ENCODE measurements at regions not wholly inside any gene's neighbourhood (a gene's known extent, or its start where the extent isn't known, plus 50 kb on each side); places are given as distances from the start of the nearest gene placed in this dataset.

GRCh38 chr9:20082831-20083230, 294.0 kb upstream of the SLC24A2 start:
- Histone ChIP-seq H3K9me3 (ENCODE audit: low read depth, low read length) (no peaks in the 10 kb centered on the region), H3K9ac (ENCODE audit: insufficient read length) (no peak overlapping the region), H3K36me3 (ENCODE audit: insufficient read depth, low read length) (no peaks in the 10 kb centered on the region), H3K4me3 (no peak overlapping the region), H3K27ac (no peak overlapping the region)
- TF ChIP-seq POLR2AphosphoS5 (IDR thresholded peaks at IDR 0.05; ENCODE audit: borderline replicate concordance, low read depth, low read length) (no peak), EZH2 (IDR thresholded peaks at IDR 0.05) (no peak)
- DNase-seq (ENCODE audit: low read depth, low spot score): no peak

- Histone ChIP-seq H3K36me3 (ENCODE audit: insufficient read depth, low read length) (no peaks in the 10 kb centered on the region), H3K9ac (ENCODE audit: insufficient read length) (no peak overlapping the region), H3K27ac (no peak overlapping the region), H3K9me3 (ENCODE audit: low read depth, low read length) (no peaks in the 10 kb centered on the region), H3K4me3 (no peak overlapping the region)
- no peak for TF ChIP-seq EZH2 (IDR thresholded peaks at IDR 0.05)
- no peak for TF ChIP-seq FOXP2 (optimal IDR thresholded peaks at IDR 0.05; ENCODE audit: control extremely low read depth, extremely low read length, insufficient read depth)
- no peak for TF ChIP-seq POLR2AphosphoS5 (IDR thresholded peaks at IDR 0.05; ENCODE audit: borderline replicate concordance, low read depth, low read length)
- no peak for DNase-seq (ENCODE audit: low read depth, low spot score)
Measured at GRCh38 chr9:20082406-20082805, 293.6 kb upstream of the SLC24A2 start.

- H3K27ac ChIP-seq: no peak overlapping the region
- TF ChIP-seq POLR2AphosphoS5 (IDR thresholded peaks at IDR 0.05; ENCODE audit: borderline replicate concordance, low read depth, low read length) (no peak), FOXP2 (optimal IDR thresholded peaks at IDR 0.05; ENCODE audit: control extremely low read depth, extremely low read length, insufficient read depth) (no peak), EZH2 (IDR thresholded peaks at IDR 0.05) (no peak)
- no peaks in the 10 kb centered on the region for H3K9me3 ChIP-seq (ENCODE audit: low read depth, low read length)
- no peak for DNase-seq (ENCODE audit: low read depth, low spot score)
- H3K9ac ChIP-seq (ENCODE audit: insufficient read length): no peak overlapping the region
- H3K36me3 ChIP-seq (ENCODE audit: insufficient read depth, low read length): no peaks in the 10 kb centered on the region
- H3K4me3 ChIP-seq: no peak overlapping the region
Measured at GRCh38 chr9:20078246-20078645, 289.4 kb upstream of the SLC24A2 start.

- Histone ChIP-seq H3K9me3 (ENCODE audit: low read depth, low read length) (no peaks in the 10 kb centered on the region), H3K4me3 (peak overlapping the region; percentile 31), H3K9ac (ENCODE audit: insufficient read length) (no peak overlapping the region), H3K36me3 (ENCODE audit: insufficient read depth, low read length) (no peaks in the 10 kb centered on the region), H3K27ac (peak overlapping the region; percentile 96)
- DNase-seq (ENCODE audit: low read depth, low spot score): peak; percentile 84
- TF ChIP-seq POLR2AphosphoS5 (IDR thresholded peaks at IDR 0.05; ENCODE audit: borderline replicate concordance, low read depth, low read length) (peak; percentile 28; the same call in 1 of the 2 replicates), EZH2 (IDR thresholded peaks at IDR 0.05) (no peak), FOXP2 (optimal IDR thresholded peaks at IDR 0.05; ENCODE audit: control extremely low read depth, extremely low read length, insufficient read depth) (no peak)
Measured at GRCh38 chr9:20074291-20074690, 285.5 kb upstream of the SLC24A2 start.

- no peak overlapping the region for H3K9ac ChIP-seq (ENCODE audit: insufficient read length)
- TF ChIP-seq FOXP2 (optimal IDR thresholded peaks at IDR 0.05; ENCODE audit: control extremely low read depth, extremely low read length, insufficient read depth) (no peak), POLR2AphosphoS5 (IDR thresholded peaks at IDR 0.05; ENCODE audit: borderline replicate concordance, low read depth, low read length) (no peak), EZH2 (IDR thresholded peaks at IDR 0.05) (no peak)
- DNase-seq (ENCODE audit: low read depth, low spot score): no peak
- no peak overlapping the region for H3K27ac ChIP-seq
- no peaks in the 10 kb centered on the region for H3K36me3 ChIP-seq (ENCODE audit: insufficient read depth, low read length)
- no peak overlapping the region for H3K4me3 ChIP-seq
- H3K9me3 ChIP-seq (ENCODE audit: low read depth, low read length): no peaks in the 10 kb centered on the region
Measured at GRCh38 chr9:20070336-20070735, 281.5 kb upstream of the SLC24A2 start.

- no peak for TF ChIP-seq FOXP2 (optimal IDR thresholded peaks at IDR 0.05; ENCODE audit: control extremely low read depth, extremely low read length, insufficient read depth)
- TF ChIP-seq EZH2 (IDR thresholded peaks at IDR 0.05): no peak
- no peak for TF ChIP-seq POLR2AphosphoS5 (IDR thresholded peaks at IDR 0.05; ENCODE audit: borderline replicate concordance, low read depth, low read length)
- H3K4me3 ChIP-seq: peak overlapping the region; percentile 44
- peak; percentile 53 for DNase-seq (ENCODE audit: low read depth, low spot score)
- H3K27ac ChIP-seq: peak overlapping the region; percentile 40
- no peaks in the 10 kb centered on the region for H3K9me3 ChIP-seq (ENCODE audit: low read depth, low read length)
- no peaks in the 10 kb centered on the region for H3K36me3 ChIP-seq (ENCODE audit: insufficient read depth, low read length)
- peak overlapping the region; percentile 0 for H3K9ac ChIP-seq (ENCODE audit: insufficient read length)
Measured at GRCh38 chr9:20065796-20066700, 277.2 kb upstream of the SLC24A2 start.

- Histone ChIP-seq H3K4me3 (no peak overlapping the region), H3K27ac (no peak overlapping the region), H3K9ac (ENCODE audit: insufficient read length) (no peak overlapping the region), H3K36me3 (ENCODE audit: insufficient read depth, low read length) (no peaks in the 10 kb centered on the region), H3K9me3 (ENCODE audit: low read depth, low read length) (no peaks in the 10 kb centered on the region)
- no peak for TF ChIP-seq POLR2AphosphoS5 (IDR thresholded peaks at IDR 0.05; ENCODE audit: borderline replicate concordance, low read depth, low read length)
- TF ChIP-seq FOXP2 (optimal IDR thresholded peaks at IDR 0.05; ENCODE audit: control extremely low read depth, extremely low read length, insufficient read depth): no peak
- no peak for TF ChIP-seq EZH2 (IDR thresholded peaks at IDR 0.05)
- no peak for DNase-seq (ENCODE audit: low read depth, low spot score)
Measured at GRCh38 chr9:20065046-20065445, 276.2 kb upstream of the SLC24A2 start.

GRCh38 chr9:20054734-20055133, 265.9 kb upstream of the SLC24A2 start:
- H3K36me3 ChIP-seq (ENCODE audit: insufficient read depth, low read length): no peaks in the 10 kb centered on the region
- no peaks in the 10 kb centered on the region for H3K9me3 ChIP-seq (ENCODE audit: low read depth, low read length)
- H3K4me3 ChIP-seq: no peak overlapping the region
- H3K9ac ChIP-seq (ENCODE audit: insufficient read length): no peak overlapping the region
- H3K27ac ChIP-seq: no peak overlapping the region
- TF ChIP-seq EZH2 (IDR thresholded peaks at IDR 0.05) (no peak), POLR2AphosphoS5 (IDR thresholded peaks at IDR 0.05; ENCODE audit: borderline replicate concordance, low read depth, low read length) (no peak), FOXP2 (optimal IDR thresholded peaks at IDR 0.05; ENCODE audit: control extremely low read depth, extremely low read length, insufficient read depth) (no peak)
- DNase-seq (ENCODE audit: low read depth, low spot score): no peak
